ENCODE measurements at regions not wholly inside any gene's neighbourhood (a gene's known extent, or its start where the extent isn't known, plus 50 kb on each side); places are given as distances from the start of the nearest gene placed in this dataset.

GRCh38 chr6:74087899-74088298 is 391.9 kb downstream of the CD109 start:
- Histone ChIP-seq H3K27me3 (ENCODE audit: insufficient read depth, low read length, poor library complexity) (no peaks in the 10 kb centered on the region), H3K9ac (ENCODE audit: low read length) (no peak overlapping the region), H3K4me2 (ENCODE audit: low read length) (no peak overlapping the region), H3K4me1 (ENCODE audit: control insufficient read depth, low read depth, low read length) (no peaks in the 10 kb centered on the region), H3K18ac (ENCODE audit: low read length) (no peak overlapping the region), H3K23ac (ENCODE audit: low read length) (no peak overlapping the region), H2BK5ac (ENCODE audit: low read length) (no peak overlapping the region), H2BK15ac (replicated peaks; ENCODE audit: low read depth) (no peak overlapping the region), H4K8ac (ENCODE audit: low read depth, low read length) (no peak overlapping the region), H3K4me3 (ENCODE audit: low read length) (no peak overlapping the region), H2BK120ac (ENCODE audit: low read depth, low read length) (no peak overlapping the region), H3K27ac (ENCODE audit: low read depth, low read length) (no peak overlapping the region), H3K79me2 (ENCODE audit: control insufficient read depth, insufficient read depth, low read length) (no peaks in the 10 kb centered on the region), H3K4ac (ENCODE audit: low read depth, low read length) (no peak overlapping the region), H3K79me1 (ENCODE audit: low read length) (no peaks in the 10 kb centered on the region), H2AK5ac (ENCODE audit: low read length) (no peak overlapping the region), H3K56ac (ENCODE audit: low read length) (no peak overlapping the region), H4K5ac (ENCODE audit: low read length) (no peak overlapping the region), H3K36me3 (ENCODE audit: control insufficient read depth, insufficient read depth, low read length) (no peaks in the 10 kb centered on the region)
- no CpG with 5 or more reads among the region's 2 CpGs for WGBS (ENCODE audit: extremely low coverage, insufficient coverage, low lambda C conversion rate)
- DNase-seq: peak; percentile 2

- no peak overlapping the region for H3K18ac ChIP-seq (ENCODE audit: low read length)
- H3K36me3 ChIP-seq (ENCODE audit: control insufficient read depth, insufficient read depth, low read length): no peaks in the 10 kb centered on the region
- H3K4me2 ChIP-seq (ENCODE audit: low read length): no peak overlapping the region
- no peak overlapping the region for H3K4ac ChIP-seq (ENCODE audit: low read depth, low read length)
- no peak overlapping the region for H2AK5ac ChIP-seq (ENCODE audit: low read length)
- no peak for DNase-seq
- no peak overlapping the region for H3K27ac ChIP-seq (ENCODE audit: low read depth, low read length)
- no peaks in the 10 kb centered on the region for H3K79me1 ChIP-seq (ENCODE audit: low read length)
- no peak overlapping the region for H2BK15ac ChIP-seq (replicated peaks; ENCODE audit: low read depth)
- no peak overlapping the region for H3K23ac ChIP-seq (ENCODE audit: low read length)
- no peak overlapping the region for H4K8ac ChIP-seq (ENCODE audit: low read depth, low read length)
- no CpG with 5 or more reads among the region's 2 CpGs for WGBS (ENCODE audit: extremely low coverage, insufficient coverage, low lambda C conversion rate)
- H2BK120ac ChIP-seq (ENCODE audit: low read depth, low read length): no peak overlapping the region
- H4K5ac ChIP-seq (ENCODE audit: low read length): no peak overlapping the region
- no peak overlapping the region for H3K4me3 ChIP-seq (ENCODE audit: low read length)
- no peak overlapping the region for H3K9ac ChIP-seq (ENCODE audit: low read length)
- no peaks in the 10 kb centered on the region for H3K27me3 ChIP-seq (ENCODE audit: insufficient read depth, low read length, poor library complexity)
- no peak overlapping the region for H2BK5ac ChIP-seq (ENCODE audit: low read length)
- H3K79me2 ChIP-seq (ENCODE audit: control insufficient read depth, insufficient read depth, low read length): no peaks in the 10 kb centered on the region
- no peaks in the 10 kb centered on the region for H3K4me1 ChIP-seq (ENCODE audit: control insufficient read depth, low read depth, low read length)
- no peak overlapping the region for H3K56ac ChIP-seq (ENCODE audit: low read length)
These were observed 379.9 kb downstream of the CD109 start for GRCh38 chr6:74075896-74076295.

GRCh38 chr6:74075323-74075722 is 379.3 kb downstream of the CD109 start:
- Histone ChIP-seq H2BK15ac (replicated peaks; ENCODE audit: low read depth) (no peak overlapping the region), H3K27me3 (ENCODE audit: insufficient read depth, low read length, poor library complexity) (no peaks in the 10 kb centered on the region), H3K4ac (ENCODE audit: low read depth, low read length) (no peak overlapping the region), H3K4me1 (ENCODE audit: control insufficient read depth, low read depth, low read length) (no peaks in the 10 kb centered on the region), H3K18ac (ENCODE audit: low read length) (no peak overlapping the region), H2BK5ac (ENCODE audit: low read length) (no peak overlapping the region), H3K79me2 (ENCODE audit: control insufficient read depth, insufficient read depth, low read length) (no peaks in the 10 kb centered on the region), H3K36me3 (ENCODE audit: control insufficient read depth, insufficient read depth, low read length) (no peaks in the 10 kb centered on the region), H3K23ac (ENCODE audit: low read length) (no peak overlapping the region), H3K4me2 (ENCODE audit: low read length) (no peak overlapping the region), H2BK120ac (ENCODE audit: low read depth, low read length) (no peak overlapping the region), H4K8ac (ENCODE audit: low read depth, low read length) (no peak overlapping the region), H3K79me1 (ENCODE audit: low read length) (no peaks in the 10 kb centered on the region), H4K5ac (ENCODE audit: low read length) (no peak overlapping the region), H3K56ac (ENCODE audit: low read length) (no peak overlapping the region), H3K9ac (ENCODE audit: low read length) (no peak overlapping the region), H3K27ac (ENCODE audit: low read depth, low read length) (no peak overlapping the region), H2AK5ac (ENCODE audit: low read length) (no peak overlapping the region), H3K4me3 (ENCODE audit: low read length) (no peak overlapping the region)
- DNase-seq: peak; percentile 10
- WGBS (ENCODE audit: extremely low coverage, insufficient coverage, low lambda C conversion rate): no CpG with 5 or more reads among the region's 3 CpGs

GRCh38 chr6:74074645-74075044 is 378.6 kb downstream of the CD109 start:
- Histone ChIP-seq H2BK120ac (ENCODE audit: low read depth, low read length) (no peak overlapping the region), H3K36me3 (ENCODE audit: control insufficient read depth, insufficient read depth, low read length) (no peaks in the 10 kb centered on the region), H3K4ac (ENCODE audit: low read depth, low read length) (no peak overlapping the region), H3K9ac (ENCODE audit: low read length) (no peak overlapping the region), H3K4me2 (ENCODE audit: low read length) (no peak overlapping the region), H3K4me3 (ENCODE audit: low read length) (no peak overlapping the region), H3K27me3 (ENCODE audit: insufficient read depth, low read length, poor library complexity) (no peaks in the 10 kb centered on the region), H3K79me2 (ENCODE audit: control insufficient read depth, insufficient read depth, low read length) (no peaks in the 10 kb centered on the region), H3K23ac (ENCODE audit: low read length) (no peak overlapping the region), H2AK5ac (ENCODE audit: low read length) (no peak overlapping the region), H2BK15ac (replicated peaks; ENCODE audit: low read depth) (no peak overlapping the region), H3K79me1 (ENCODE audit: low read length) (no peaks in the 10 kb centered on the region), H3K18ac (ENCODE audit: low read length) (no peak overlapping the region), H3K27ac (ENCODE audit: low read depth, low read length) (no peak overlapping the region), H4K5ac (ENCODE audit: low read length) (no peak overlapping the region), H3K4me1 (ENCODE audit: control insufficient read depth, low read depth, low read length) (no peaks in the 10 kb centered on the region), H3K56ac (ENCODE audit: low read length) (no peak overlapping the region), H2BK5ac (ENCODE audit: low read length) (no peak overlapping the region), H4K8ac (ENCODE audit: low read depth, low read length) (no peak overlapping the region)
- no peak for DNase-seq

DNA sequence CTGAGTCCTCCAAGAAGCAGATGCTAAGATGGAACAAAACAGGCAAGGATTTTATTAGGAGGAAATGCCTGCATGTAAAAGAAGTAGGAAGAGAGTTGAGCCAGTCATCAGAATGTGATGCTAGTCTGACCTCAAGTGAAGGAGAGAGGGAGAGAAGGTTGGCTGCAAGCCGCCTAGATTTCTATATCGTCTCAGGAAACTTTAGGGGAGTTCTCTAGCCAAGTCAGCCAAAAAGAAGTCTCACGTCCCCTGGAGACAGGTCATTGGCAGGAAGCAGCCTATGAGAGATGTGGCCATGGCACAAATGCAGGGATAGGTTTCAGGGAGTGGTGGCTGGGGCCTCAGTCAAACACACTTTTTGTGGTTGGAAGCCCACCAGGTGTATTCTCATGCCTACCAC is 378.0 kb downstream of the CD109 start:
- no peaks in the 10 kb centered on the region for H3K79me1 ChIP-seq (ENCODE audit: low read length)
- no peaks in the 10 kb centered on the region for H3K36me3 ChIP-seq (ENCODE audit: control insufficient read depth, insufficient read depth, low read length)
- H3K27me3 ChIP-seq (ENCODE audit: insufficient read depth, low read length, poor library complexity): no peaks in the 10 kb centered on the region
- H3K27ac ChIP-seq (ENCODE audit: low read depth, low read length): no peak overlapping the region
- no peak overlapping the region for H3K23ac ChIP-seq (ENCODE audit: low read length)
- no peak overlapping the region for H2BK15ac ChIP-seq (replicated peaks; ENCODE audit: low read depth)
- no CpG with 5 or more reads among the region's 3 CpGs for WGBS (ENCODE audit: extremely low coverage, insufficient coverage, low lambda C conversion rate)
- no peak overlapping the region for H2BK5ac ChIP-seq (ENCODE audit: low read length)
- no peak overlapping the region for H2AK5ac ChIP-seq (ENCODE audit: low read length)
- no peak for DNase-seq
- no peak overlapping the region for H4K8ac ChIP-seq (ENCODE audit: low read depth, low read length)
- H3K79me2 ChIP-seq (ENCODE audit: control insufficient read depth, insufficient read depth, low read length): no peaks in the 10 kb centered on the region
- no peak overlapping the region for H3K9ac ChIP-seq (ENCODE audit: low read length)
- H3K4me3 ChIP-seq (ENCODE audit: low read length): no peak overlapping the region
- H2BK120ac ChIP-seq (ENCODE audit: low read depth, low read length): no peak overlapping the region
- no peak overlapping the region for H3K18ac ChIP-seq (ENCODE audit: low read length)
- H4K5ac ChIP-seq (ENCODE audit: low read length): no peak overlapping the region
- no peaks in the 10 kb centered on the region for H3K4me1 ChIP-seq (ENCODE audit: control insufficient read depth, low read depth, low read length)
- H3K4ac ChIP-seq (ENCODE audit: low read depth, low read length): no peak overlapping the region
- no peak overlapping the region for H3K4me2 ChIP-seq (ENCODE audit: low read length)
- no peak overlapping the region for H3K56ac ChIP-seq (ENCODE audit: low read length)

DNA sequence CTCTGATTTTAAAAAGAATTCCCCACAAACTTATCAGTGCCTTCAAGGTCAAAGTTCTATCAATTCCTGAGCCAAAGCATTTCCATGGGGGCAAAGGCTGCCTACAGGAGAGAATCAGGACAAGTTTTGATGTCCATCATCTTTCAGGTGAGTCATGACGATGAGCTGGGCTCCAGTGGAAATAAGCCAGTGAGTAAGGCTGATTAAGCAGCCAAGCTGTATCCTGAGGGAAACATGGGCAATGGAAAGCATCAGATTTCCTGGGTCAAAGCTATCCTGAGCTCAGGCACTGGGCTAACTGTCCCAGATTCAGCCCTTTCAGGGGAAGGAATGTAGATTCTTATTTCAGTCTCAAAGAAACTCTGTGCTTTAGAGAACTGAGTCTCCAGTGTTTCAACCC is 377.4 kb downstream of the CD109 start:
- no peak overlapping the region for H2BK15ac ChIP-seq (replicated peaks; ENCODE audit: low read depth)
- H3K9ac ChIP-seq (ENCODE audit: low read length): no peak overlapping the region
- no peak overlapping the region for H3K4me2 ChIP-seq (ENCODE audit: low read length)
- no peak overlapping the region for H2BK120ac ChIP-seq (ENCODE audit: low read depth, low read length)
- no peak overlapping the region for H3K56ac ChIP-seq (ENCODE audit: low read length)
- H2BK5ac ChIP-seq (ENCODE audit: low read length): no peak overlapping the region
- H4K8ac ChIP-seq (ENCODE audit: low read depth, low read length): no peak overlapping the region
- H3K4ac ChIP-seq (ENCODE audit: low read depth, low read length): no peak overlapping the region
- no peak overlapping the region for H3K4me3 ChIP-seq (ENCODE audit: low read length)
- no peak overlapping the region for H3K18ac ChIP-seq (ENCODE audit: low read length)
- no peak overlapping the region for H3K27ac ChIP-seq (ENCODE audit: low read depth, low read length)
- no CpG with 5 or more reads among the region's 1 CpG for WGBS (ENCODE audit: extremely low coverage, insufficient coverage, low lambda C conversion rate)
- no peaks in the 10 kb centered on the region for H3K36me3 ChIP-seq (ENCODE audit: control insufficient read depth, insufficient read depth, low read length)
- H3K27me3 ChIP-seq (ENCODE audit: insufficient read depth, low read length, poor library complexity): no peaks in the 10 kb centered on the region
- H3K79me2 ChIP-seq (ENCODE audit: control insufficient read depth, insufficient read depth, low read length): no peaks in the 10 kb centered on the region
- H3K79me1 ChIP-seq (ENCODE audit: low read length): no peaks in the 10 kb centered on the region
- DNase-seq: no peak
- H2AK5ac ChIP-seq (ENCODE audit: low read length): no peak overlapping the region
- H4K5ac ChIP-seq (ENCODE audit: low read length): no peak overlapping the region
- no peak overlapping the region for H3K23ac ChIP-seq (ENCODE audit: low read length)
- no peaks in the 10 kb centered on the region for H3K4me1 ChIP-seq (ENCODE audit: control insufficient read depth, low read depth, low read length)
